Endothelial cell (in vitro differentiated cells): ENCODE measurements at regions not wholly inside any gene's neighbourhood (a gene's known extent, or its start where the extent isn't known, plus 50 kb on each side); places are given as distances from the start of the nearest gene placed in this dataset.

ENCODE experiments used
- DNase-seq: peaks from one replicate; pipeline ENCODE4 v3.0.0; 2021; ENCODE audit warnings: low spot score
- H3K27ac Mint-ChIP-seq: one replicate; pipeline ENCODE4 v1.8.0; 2021; ENCODE audit warnings: mixed read lengths, inconsistent platforms; ENCODE audit not compliant: unreplicated experiment
- H3K27me3 Mint-ChIP-seq: one replicate; pipeline ENCODE4 v1.8.0; 2021; ENCODE audit warnings: mild to moderate bottlenecking, moderate library complexity, mixed read lengths, inconsistent platforms; ENCODE audit not compliant: unreplicated experiment
- H3K36me3 Mint-ChIP-seq: one replicate; pipeline ENCODE4 v1.8.0; 2021; ENCODE audit warnings: mild to moderate bottlenecking, low read depth, mixed read lengths, inconsistent platforms; ENCODE audit not compliant: unreplicated experiment
- H3K4me1 Mint-ChIP-seq: one replicate; pipeline ENCODE4 v1.8.0; 2021; ENCODE audit warnings: mild to moderate bottlenecking, mixed read lengths, inconsistent platforms; ENCODE audit not compliant: unreplicated experiment
- H3K4me3 Mint-ChIP-seq: one replicate; pipeline ENCODE4 v1.8.0; 2021; ENCODE audit warnings: mild to moderate bottlenecking, mixed read lengths, inconsistent platforms; ENCODE audit not compliant: unreplicated experiment
- H3K9me3 Mint-ChIP-seq: one replicate; pipeline ENCODE4 v1.8.0; 2021; ENCODE audit warnings: mixed read lengths, inconsistent platforms; ENCODE audit not compliant: unreplicated experiment
- CTCF ChIP-seq: fragments of 200-600 bp; sonication (generic); IDR thresholded peaks from one replicate; pipeline ENCODE4 v1.5.0; 2021; ENCODE audit warnings: antibody characterized with exemption; ENCODE audit not compliant: unreplicated experiment

GRCh38 chr2:144668493-144669110 is 148.7 kb upstream of the ZEB2 start:
- peaks cover 14% of the 10 kb centered on the region for H3K4me1 Mint-ChIP-seq
- H3K9me3 Mint-ChIP-seq: no peaks in the 10 kb centered on the region
- H3K27ac Mint-ChIP-seq: no peak overlapping the region
- H3K27me3 Mint-ChIP-seq: no peaks in the 10 kb centered on the region
- no peak overlapping the region for H3K4me3 Mint-ChIP-seq
- no peak for TF ChIP-seq CTCF
- H3K36me3 Mint-ChIP-seq: no peaks in the 10 kb centered on the region
- no peak for DNase-seq

- Mint-ChIP-seq H3K4me1 (peaks cover 21% of the 10 kb centered on the region), H3K9me3 (no peaks in the 10 kb centered on the region), H3K27ac (no peak overlapping the region), H3K36me3 (no peaks in the 10 kb centered on the region), H3K4me3 (no peak overlapping the region), H3K27me3 (no peaks in the 10 kb centered on the region)
- DNase-seq: no peak
- TF ChIP-seq CTCF: no peak
These were observed 146.1 kb upstream of the ZEB2 start for GRCh38 chr2:144666032-144666431.

GRCh38 chr2:144663207-144663606 is 143.3 kb upstream of the ZEB2 start:
- H3K4me1 Mint-ChIP-seq: peaks cover 23% of the 10 kb centered on the region
- no peaks in the 10 kb centered on the region for H3K9me3 Mint-ChIP-seq
- DNase-seq: no peak
- H3K36me3 Mint-ChIP-seq: no peaks in the 10 kb centered on the region
- no peaks in the 10 kb centered on the region for H3K27me3 Mint-ChIP-seq
- H3K27ac Mint-ChIP-seq: no peak overlapping the region
- no peak overlapping the region for H3K4me3 Mint-ChIP-seq
- TF ChIP-seq CTCF: no peak

GRCh38 chr2:144660518-144661316 is 140.8 kb upstream of the ZEB2 start:
- no peak overlapping the region for H3K4me3 Mint-ChIP-seq
- H3K27ac Mint-ChIP-seq: no peak overlapping the region
- H3K36me3 Mint-ChIP-seq: no peaks in the 10 kb centered on the region
- no peak for TF ChIP-seq CTCF
- DNase-seq: no peak
- H3K4me1 Mint-ChIP-seq: peaks cover 21% of the 10 kb centered on the region
- H3K9me3 Mint-ChIP-seq: no peaks in the 10 kb centered on the region
- no peaks in the 10 kb centered on the region for H3K27me3 Mint-ChIP-seq

- DNase-seq: no peak
- peaks cover 17% of the 10 kb centered on the region for H3K4me1 Mint-ChIP-seq
These were observed 139.9 kb upstream of the ZEB2 start for GRCh38 chr2:144659731-144660275.

More at GRCh38 chr2:144659731-144660275, 139.9 kb upstream of the ZEB2 start:
- no peaks in the 10 kb centered on the region for H3K36me3 Mint-ChIP-seq
- no peaks in the 10 kb centered on the region for H3K9me3 Mint-ChIP-seq
- H3K27ac Mint-ChIP-seq: no peak overlapping the region
- H3K27me3 Mint-ChIP-seq: no peaks in the 10 kb centered on the region
- no peak for TF ChIP-seq CTCF
- H3K4me3 Mint-ChIP-seq: no peak overlapping the region
